ENCODE measurements at regions not wholly inside any gene's neighbourhood (a gene's known extent, or its start where the extent isn't known, plus 50 kb on each side); places are given as distances from the start of the nearest gene placed in this dataset.

- no peak for TF ChIP-seq EZH2phosphoT487 (IDR thresholded peaks at IDR 0.05; ENCODE audit: borderline replicate concordance)
Observed at GRCh38 chr13:99037756-99038155, 59.9 kb upstream of the DOCK9 start (continued).

- Histone ChIP-seq H3K36me3 (ENCODE audit: control insufficient read depth in 1 of 2, insufficient read depth in 2 of 2, low read length in 2 of 2) (no peaks in the 10 kb centered on the region), H3K27ac (ENCODE audit: low read depth, low read length) (no peak overlapping the region), H3K4me3 (replicated peaks in 1 of 2; ENCODE audit: low read depth in 1 of 2, low read length in 2 of 2) (no peak overlapping the region), H4K20me1 (ENCODE audit: insufficient read depth) (no peaks in the 10 kb centered on the region), H3K4me1 (ENCODE audit: control insufficient read depth in 1 of 2, insufficient read depth in 2 of 2, low read length in 2 of 2) (peaks cover 0 to 4% of the 10 kb centered on the region in 2 experiments; a peak in 1 of 4 replicates), H3K9me2 (ENCODE audit: insufficient read depth) (no peaks in the 10 kb centered on the region), H3K79me2 (ENCODE audit: insufficient read depth, low read length) (peaks cover 19% of the 10 kb centered on the region), H3K27me3 (ENCODE audit: insufficient read depth, low read length) (no peaks in the 10 kb centered on the region), H2AFZ (ENCODE audit: low read depth, low read length, poor library complexity, severe bottlenecking) (no peak overlapping the region), H3K4me2 (ENCODE audit: low read length) (no peak overlapping the region), H3K9me3 (ENCODE audit: control insufficient read depth in 1 of 2, insufficient read depth in 1 of 2, low read depth in 1 of 2, low read length in 2 of 2) (no peaks in the 10 kb centered on the region), H3K9ac (ENCODE audit: low read length) (no peak overlapping the region)
- ATAC-seq (no peak), DNase-seq (ENCODE audit: low read depth, low spot score) (no peak)
- POLR2A ChIA-PET: no interaction called here
- CTCF ChIA-PET: no interaction called here
- BruUV-seq (replicated peaks): no TSS peak
- intact Hi-C loops (cut with micrococcal nuclease): no loop called here
- RAD21 ChIA-PET (ENCODE audit: low non-redundant PET in 1 of 2, low total read pairs in 2 of 2, uncharacterized antibody in 2 of 2, unreplicated experiment in 2 of 2): no interaction called here
- TF ChIP-seq EZH2phosphoT487 (IDR thresholded peaks at IDR 0.05; ENCODE audit: borderline replicate concordance): no peak
- no peak for TF ChIP-seq ATF3 (IDR thresholded peaks at IDR 0.05)
- no peak for TF ChIP-seq CEBPB (IDR thresholded peaks at IDR 0.05; ENCODE audit: low read depth)
- no peak for TF ChIP-seq ZBTB33 (IDR thresholded peaks at IDR 0.05; ENCODE audit: extremely low read depth, insufficient replicate concordance, low read length)
- no peak for TF ChIP-seq CTCF (IDR thresholded peaks at IDR 0.05 in 2 of 3, conservative IDR thresholded peaks at IDR 0.05 in 1 of 3; ENCODE audit: borderline replicate concordance in 1 of 3, insufficient read depth in 1 of 3, low read depth in 2 of 3, low read length in 2 of 3)
- no peak for TF ChIP-seq ZNF274 (IDR thresholded peaks at IDR 0.05; ENCODE audit: low read depth, low read length)
- no peak for TF ChIP-seq POLR2A (IDR thresholded peaks at IDR 0.05; ENCODE audit: borderline replicate concordance, extremely low read depth, insufficient read depth, insufficient read length)
- no peak for TF ChIP-seq REST (IDR thresholded peaks at IDR 0.05; ENCODE audit: low read depth)
- TF ChIP-seq ELF1 (IDR thresholded peaks at IDR 0.05; ENCODE audit: borderline replicate concordance, low read depth): no peak
- no peak for TF ChIP-seq CBX3 (IDR thresholded peaks at IDR 0.05; ENCODE audit: low read depth)
- TF ChIP-seq MAX (IDR thresholded peaks at IDR 0.05): no peak
- TF ChIP-seq EZH2 (IDR thresholded peaks at IDR 0.05): no peak
- TF ChIP-seq TCF7L2 (IDR thresholded peaks at IDR 0.05; ENCODE audit: borderline replicate concordance, extremely low read depth, insufficient read depth, insufficient read length): no peak
- no peak for TF ChIP-seq JUND (IDR thresholded peaks at IDR 0.05)
- TF ChIP-seq ZFX (IDR thresholded peaks at IDR 0.05): no peak
- TF ChIP-seq RAD21 (IDR thresholded peaks at IDR 0.05; ENCODE audit: low read depth): no peak
- TF ChIP-seq YY1 (IDR thresholded peaks at IDR 0.05; ENCODE audit: extremely low read depth, insufficient replicate concordance, low read depth, low read length): no peak
- TF ChIP-seq SP1 (IDR thresholded peaks at IDR 0.05; ENCODE audit: low read depth): no peak
- TF ChIP-seq SRF (IDR thresholded peaks at IDR 0.05; ENCODE audit: low read depth): no peak
Observed at GRCh38 chr13:99039718-99040280, 61.9 kb upstream of the DOCK9 start.

Measured in HCT116 (cell line).